ENCODE measurements at regions not wholly inside any gene's neighbourhood (a gene's known extent, or its start where the extent isn't known, plus 50 kb on each side); places are given as distances from the start of the nearest gene placed in this dataset.

GRCh38 chr5:3024126-3024525 lies 272.6 kb upstream of the IRX2 start:
- Histone ChIP-seq H3K9me2 (replicated peaks; ENCODE audit: insufficient read depth, low read length) (no peaks in the 10 kb centered on the region), H3K27me3 (ENCODE audit: low read length) (no peaks in the 10 kb centered on the region), H3K4me2 (ENCODE audit: low read depth, low read length, poor library complexity, severe bottlenecking) (no peak overlapping the region), H3K4me1 (ENCODE audit: low read length) (no peaks in the 10 kb centered on the region), H3K9me3 (ENCODE audit: low read length) (peaks cover 11% of the 10 kb centered on the region; the same call in 1 of the 2 replicates), H3K27ac (ENCODE audit: low read length) (no peak overlapping the region), H2AFZ (ENCODE audit: low read length) (no peak overlapping the region), H3K4me3 (ENCODE audit: low read length) (no peak overlapping the region), H3K9ac (ENCODE audit: low read length) (no peak overlapping the region), H4K20me1 (ENCODE audit: insufficient read depth, low read depth, low read length) (no peaks in the 10 kb centered on the region), H3K79me2 (ENCODE audit: low read length) (no peaks in the 10 kb centered on the region), H3K36me3 (ENCODE audit: insufficient read depth, low read length) (no peaks in the 10 kb centered on the region)
- no peak for DNase-seq

DNA sequence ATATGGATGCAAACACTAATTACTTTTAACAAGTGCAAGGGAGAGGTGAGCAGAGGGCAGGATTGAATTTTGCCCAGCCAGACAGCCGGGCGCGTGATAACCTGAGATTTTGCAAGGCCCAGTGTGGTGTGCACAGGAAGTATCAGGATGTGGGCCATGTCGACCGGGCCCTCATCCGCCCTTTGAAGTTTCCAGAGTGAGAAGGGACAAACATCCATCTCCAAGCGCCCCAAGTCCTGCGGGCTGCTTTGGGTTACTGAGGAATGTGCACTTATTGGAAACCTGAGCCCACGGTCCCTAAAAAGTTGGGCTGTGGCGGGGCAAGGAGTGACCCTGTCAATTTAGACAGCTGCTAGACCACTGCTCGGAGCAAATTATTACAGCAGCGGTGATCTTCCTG lies 272.2 kb upstream of the IRX2 start:
- Histone ChIP-seq H3K27ac (ENCODE audit: low read length) (no peak overlapping the region), H3K9ac (ENCODE audit: low read length) (no peak overlapping the region), H4K20me1 (ENCODE audit: insufficient read depth, low read depth, low read length) (no peaks in the 10 kb centered on the region), H3K4me3 (ENCODE audit: low read length) (no peak overlapping the region), H3K79me2 (ENCODE audit: low read length) (no peaks in the 10 kb centered on the region), H3K4me1 (ENCODE audit: low read length) (no peaks in the 10 kb centered on the region), H3K9me2 (replicated peaks; ENCODE audit: insufficient read depth, low read length) (no peaks in the 10 kb centered on the region), H3K36me3 (ENCODE audit: insufficient read depth, low read length) (no peaks in the 10 kb centered on the region), H3K27me3 (ENCODE audit: low read length) (no peaks in the 10 kb centered on the region), H3K4me2 (ENCODE audit: low read depth, low read length, poor library complexity, severe bottlenecking) (no peak overlapping the region), H3K9me3 (ENCODE audit: low read length) (peaks cover 11% of the 10 kb centered on the region; the same call in 1 of the 2 replicates), H2AFZ (ENCODE audit: low read length) (no peak overlapping the region)
- no peak for DNase-seq

- no peak for DNase-seq
- Histone ChIP-seq H3K4me2 (ENCODE audit: low read depth, low read length, poor library complexity, severe bottlenecking) (no peak overlapping the region), H3K4me1 (ENCODE audit: low read length) (no peaks in the 10 kb centered on the region), H3K36me3 (ENCODE audit: insufficient read depth, low read length) (no peaks in the 10 kb centered on the region), H3K9ac (ENCODE audit: low read length) (no peak overlapping the region), H3K4me3 (ENCODE audit: low read length) (no peak overlapping the region), H3K9me2 (replicated peaks; ENCODE audit: insufficient read depth, low read length) (no peaks in the 10 kb centered on the region), H3K9me3 (ENCODE audit: low read length) (peaks cover 5% of the 10 kb centered on the region; the same call in 1 of the 2 replicates), H3K27ac (ENCODE audit: low read length) (no peak overlapping the region), H3K27me3 (ENCODE audit: low read length) (no peaks in the 10 kb centered on the region), H3K79me2 (ENCODE audit: low read length) (no peaks in the 10 kb centered on the region), H4K20me1 (ENCODE audit: insufficient read depth, low read depth, low read length) (no peaks in the 10 kb centered on the region), H2AFZ (ENCODE audit: low read length) (no peak overlapping the region)
Observed at GRCh38 chr5:3022665-3023064, 271.2 kb upstream of the IRX2 start.

DNA sequence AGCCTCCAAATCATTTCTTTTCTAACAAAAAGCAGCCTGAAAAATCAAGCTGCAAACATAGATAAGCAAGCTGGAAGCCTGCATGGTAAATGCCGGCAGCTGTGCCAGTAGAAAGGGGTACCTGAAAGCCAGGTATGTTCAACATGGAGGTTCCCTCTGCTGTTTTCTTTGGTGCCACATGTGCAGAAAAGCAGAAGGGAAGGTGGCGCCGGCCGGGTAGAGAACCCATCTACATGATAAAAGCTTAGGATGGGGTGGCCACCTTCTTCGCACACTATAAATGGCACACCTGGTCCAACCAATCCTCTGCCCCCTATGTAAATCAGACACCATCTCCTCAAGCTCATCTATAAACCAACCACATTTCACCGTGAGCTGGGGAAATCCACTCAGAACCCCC lies 268.9 kb upstream of the IRX2 start:
- no peaks in the 10 kb centered on the region for H3K36me3 ChIP-seq (ENCODE audit: insufficient read depth, low read length)

DNA sequence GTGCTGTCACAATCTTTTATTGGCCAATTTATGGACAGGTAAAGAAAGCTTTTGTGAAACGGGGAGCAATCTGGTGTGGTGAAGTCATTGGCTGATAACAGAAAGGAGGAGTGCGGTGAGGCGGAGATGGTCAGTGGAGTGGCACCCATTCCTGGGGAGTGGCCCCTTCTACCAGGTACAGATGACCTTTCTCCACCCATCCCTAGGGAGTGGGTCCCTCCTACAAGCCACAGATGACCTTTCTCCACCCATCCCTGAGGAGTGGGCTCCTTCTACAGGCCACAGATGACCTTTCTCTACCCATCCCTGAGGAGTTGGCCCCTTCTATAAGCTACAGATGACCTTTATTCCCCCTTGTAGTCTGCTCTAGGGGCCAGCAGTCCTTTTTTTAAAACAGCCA lies 267.6 kb upstream of the IRX2 start:
- Histone ChIP-seq H3K27ac (ENCODE audit: low read length) (no peak overlapping the region), H3K27me3 (ENCODE audit: low read length) (no peaks in the 10 kb centered on the region), H3K79me2 (ENCODE audit: low read length) (no peaks in the 10 kb centered on the region), H3K4me2 (ENCODE audit: low read depth, low read length, poor library complexity, severe bottlenecking) (no peak overlapping the region), H3K4me1 (ENCODE audit: low read length) (no peaks in the 10 kb centered on the region), H4K20me1 (ENCODE audit: insufficient read depth, low read depth, low read length) (no peaks in the 10 kb centered on the region), H3K9me2 (replicated peaks; ENCODE audit: insufficient read depth, low read length) (no peaks in the 10 kb centered on the region), H3K36me3 (ENCODE audit: insufficient read depth, low read length) (no peaks in the 10 kb centered on the region), H3K9me3 (ENCODE audit: low read length) (peaks cover 2% of the 10 kb centered on the region; the same call in 1 of the 2 replicates), H3K4me3 (ENCODE audit: low read length) (no peak overlapping the region), H3K9ac (ENCODE audit: low read length) (no peak overlapping the region), H2AFZ (ENCODE audit: low read length) (no peak overlapping the region)
- DNase-seq, result no peak

More for the DNA sequence above, 268.9 kb upstream of the IRX2 start:
- H3K79me2 ChIP-seq (ENCODE audit: low read length), result no peaks in the 10 kb centered on the region
- no peaks in the 10 kb centered on the region for H3K27me3 ChIP-seq (ENCODE audit: low read length)
- H3K4me3 ChIP-seq (ENCODE audit: low read length), result no peak overlapping the region
- no peak overlapping the region for H3K4me2 ChIP-seq (ENCODE audit: low read depth, low read length, poor library complexity, severe bottlenecking)
- H3K27ac ChIP-seq (ENCODE audit: low read length), result no peak overlapping the region
- DNase-seq, result no peak
- no peaks in the 10 kb centered on the region for H3K4me1 ChIP-seq (ENCODE audit: low read length)
- H3K9me2 ChIP-seq (replicated peaks; ENCODE audit: insufficient read depth, low read length), result no peaks in the 10 kb centered on the region
- H3K9me3 ChIP-seq (ENCODE audit: low read length), result no peaks in the 10 kb centered on the region; the same call in 1 of the 2 replicates
- no peaks in the 10 kb centered on the region for H4K20me1 ChIP-seq (ENCODE audit: insufficient read depth, low read depth, low read length)
- no peak overlapping the region for H2AFZ ChIP-seq (ENCODE audit: low read length)
- no peak overlapping the region for H3K9ac ChIP-seq (ENCODE audit: low read length)

GRCh38 chr5:3011764-3012017 lies 260.2 kb upstream of the IRX2 start:
- H4K20me1 ChIP-seq (ENCODE audit: insufficient read depth, low read depth, low read length), result no peaks in the 10 kb centered on the region
- no peak overlapping the region for H3K27ac ChIP-seq (ENCODE audit: low read length)
- H3K36me3 ChIP-seq (ENCODE audit: insufficient read depth, low read length), result no peaks in the 10 kb centered on the region
- peaks cover 19% of the 10 kb centered on the region for H3K9me3 ChIP-seq (ENCODE audit: low read length)
- DNase-seq, result no peak
- H3K79me2 ChIP-seq (ENCODE audit: low read length), result no peaks in the 10 kb centered on the region
- H3K27me3 ChIP-seq (ENCODE audit: low read length), result no peaks in the 10 kb centered on the region
- H3K9ac ChIP-seq (ENCODE audit: low read length), result no peak overlapping the region
- H3K4me1 ChIP-seq (ENCODE audit: low read length), result no peaks in the 10 kb centered on the region
- no peaks in the 10 kb centered on the region for H3K9me2 ChIP-seq (replicated peaks; ENCODE audit: insufficient read depth, low read length)
- no peak overlapping the region for H3K4me3 ChIP-seq (ENCODE audit: low read length)
- no peak overlapping the region for H3K4me2 ChIP-seq (ENCODE audit: low read depth, low read length, poor library complexity, severe bottlenecking)
- H2AFZ ChIP-seq (ENCODE audit: low read length), result no peak overlapping the region

- H2AFZ ChIP-seq (ENCODE audit: low read length), result no peak overlapping the region
- peaks cover 19% of the 10 kb centered on the region for H3K9me3 ChIP-seq (ENCODE audit: low read length)
- no peaks in the 10 kb centered on the region for H3K36me3 ChIP-seq (ENCODE audit: insufficient read depth, low read length)
- no peaks in the 10 kb centered on the region for H4K20me1 ChIP-seq (ENCODE audit: insufficient read depth, low read depth, low read length)
- H3K79me2 ChIP-seq (ENCODE audit: low read length), result no peaks in the 10 kb centered on the region
- H3K4me1 ChIP-seq (ENCODE audit: low read length), result no peaks in the 10 kb centered on the region
- no peak overlapping the region for H3K4me3 ChIP-seq (ENCODE audit: low read length)
- no peaks in the 10 kb centered on the region for H3K9me2 ChIP-seq (replicated peaks; ENCODE audit: insufficient read depth, low read length)
- no peak overlapping the region for H3K9ac ChIP-seq (ENCODE audit: low read length)
- no peak overlapping the region for H3K27ac ChIP-seq (ENCODE audit: low read length)
- DNase-seq, result no peak
- no peaks in the 10 kb centered on the region for H3K27me3 ChIP-seq (ENCODE audit: low read length)
- no peak overlapping the region for H3K4me2 ChIP-seq (ENCODE audit: low read depth, low read length, poor library complexity, severe bottlenecking)
Observed at GRCh38 chr5:3010953-3011763, 259.7 kb upstream of the IRX2 start.

GRCh38 chr5:3010301-3010952 lies 258.9 kb upstream of the IRX2 start:
- Histone ChIP-seq H3K27ac (ENCODE audit: low read length) (no peak overlapping the region), H4K20me1 (ENCODE audit: insufficient read depth, low read depth, low read length) (no peaks in the 10 kb centered on the region), H2AFZ (ENCODE audit: low read length) (no peak overlapping the region), H3K27me3 (ENCODE audit: low read length) (no peaks in the 10 kb centered on the region), H3K4me1 (ENCODE audit: low read length) (no peaks in the 10 kb centered on the region), H3K9me2 (replicated peaks; ENCODE audit: insufficient read depth, low read length) (no peaks in the 10 kb centered on the region), H3K79me2 (ENCODE audit: low read length) (no peaks in the 10 kb centered on the region), H3K9ac (ENCODE audit: low read length) (no peak overlapping the region), H3K4me3 (ENCODE audit: low read length) (no peak overlapping the region), H3K4me2 (ENCODE audit: low read depth, low read length, poor library complexity, severe bottlenecking) (no peak overlapping the region), H3K9me3 (ENCODE audit: low read length) (peaks cover 19% of the 10 kb centered on the region), H3K36me3 (ENCODE audit: insufficient read depth, low read length) (no peaks in the 10 kb centered on the region)
- DNase-seq, result no peak

Data from Karpas-422 (cell line).